A673 (cell line): ENCODE measurements at regions not wholly inside any gene's neighbourhood (a gene's known extent, or its start where the extent isn't known, plus 50 kb on each side); places are given as distances from the start of the nearest gene placed in this dataset.

ENCODE experiments used
- CTCF ChIP-seq: fragments of 300-800, 200-600 bp; sonication (generic); conservative IDR thresholded peaks from 2 replicates; pipeline ENCODE4 v1.5.1; 2017; ENCODE audit warnings: low read depth, mild to moderate bottlenecking, antibody characterized with exemption, low read length, moderate library complexity, mixed read lengths
- EZH2 ChIP-seq: fragments of 200-600 bp; sonication (generic); IDR thresholded peaks from 2 replicates; pipeline ENCODE4 v1.6.1; 2017; ENCODE audit warnings: borderline replicate concordance, low read depth, mild to moderate bottlenecking, mixed read lengths, antibody characterized with exemption, low read length; ENCODE audit not compliant: poor library complexity, severe bottlenecking

- no peak for TF ChIP-seq CTCF
- TF ChIP-seq EZH2, result no peak
Observed at GRCh38 chr4:157983300-157983699, 189.5 kb downstream of the GASK1B start.
